ENCODE measurements at regions not wholly inside any gene's neighbourhood (a gene's known extent, or its start where the extent isn't known, plus 50 kb on each side); places are given as distances from the start of the nearest gene placed in this dataset.

DNA sequence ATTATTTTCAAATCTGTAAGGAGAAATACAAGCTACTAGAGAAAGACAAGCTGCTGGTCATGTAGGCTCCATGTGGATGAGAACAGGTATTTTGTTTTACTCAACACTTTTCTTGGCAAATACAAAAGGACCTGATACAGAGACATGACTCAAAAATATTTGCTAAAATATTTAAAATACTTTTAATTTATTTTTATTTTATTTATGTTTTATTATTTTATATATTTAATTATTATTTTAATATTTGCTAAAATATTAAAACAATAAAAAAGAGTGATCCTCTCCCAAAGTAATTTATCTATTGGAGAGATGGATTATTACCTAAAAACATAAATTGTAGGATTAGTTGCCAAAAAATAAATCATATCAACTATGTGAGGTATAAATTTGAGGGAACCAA lies 808.9 kb upstream of the SEL1L start:
- TF ChIP-seq, protein P1, sequence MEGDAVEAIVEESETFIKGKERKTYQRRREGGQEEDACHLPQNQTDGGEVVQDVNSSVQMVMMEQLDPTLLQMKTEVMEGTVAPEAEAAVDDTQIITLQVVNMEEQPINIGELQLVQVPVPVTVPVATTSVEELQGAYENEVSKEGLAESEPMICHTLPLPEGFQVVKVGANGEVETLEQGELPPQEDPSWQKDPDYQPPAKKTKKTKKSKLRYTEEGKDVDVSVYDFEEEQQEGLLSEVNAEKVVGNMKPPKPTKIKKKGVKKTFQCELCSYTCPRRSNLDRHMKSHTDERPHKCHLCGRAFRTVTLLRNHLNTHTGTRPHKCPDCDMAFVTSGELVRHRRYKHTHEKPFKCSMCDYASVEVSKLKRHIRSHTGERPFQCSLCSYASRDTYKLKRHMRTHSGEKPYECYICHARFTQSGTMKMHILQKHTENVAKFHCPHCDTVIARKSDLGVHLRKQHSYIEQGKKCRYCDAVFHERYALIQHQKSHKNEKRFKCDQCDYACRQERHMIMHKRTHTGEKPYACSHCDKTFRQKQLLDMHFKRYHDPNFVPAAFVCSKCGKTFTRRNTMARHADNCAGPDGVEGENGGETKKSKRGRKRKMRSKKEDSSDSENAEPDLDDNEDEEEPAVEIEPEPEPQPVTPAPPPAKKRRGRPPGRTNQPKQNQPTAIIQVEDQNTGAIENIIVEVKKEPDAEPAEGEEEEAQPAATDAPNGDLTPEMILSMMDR (IDR thresholded peaks at IDR 0.05; ENCODE audit: insufficient read depth, low read length): no peak
- TF ChIP-seq POLR2AphosphoS5 (IDR thresholded peaks at IDR 0.05; ENCODE audit: low read depth): no peak
- TF ChIP-seq GABPA (IDR thresholded peaks at IDR 0.05; ENCODE audit: low read depth): no peak
